ENCODE measurements at regions not wholly inside any gene's neighbourhood (a gene's known extent, or its start where the extent isn't known, plus 50 kb on each side); places are given as distances from the start of the nearest gene placed in this dataset.

GRCh38 chr2:181362561-181362960 is 94.6 kb upstream of the ITGA4 start:
- in situ Hi-C loops (cut with MboI; ENCODE audit: low pct_unique_long_range_greater_than_20kb, low sequenced_read_pairs): no loop called here
- DNase-seq: no peak

GRCh38 chr2:181363164-181363563 is 94.0 kb upstream of the ITGA4 start:
- no peak for DNase-seq
- in situ Hi-C loops (cut with MboI; ENCODE audit: low pct_unique_long_range_greater_than_20kb, low sequenced_read_pairs): no loop called here

- in situ Hi-C loops (cut with MboI; ENCODE audit: low pct_unique_long_range_greater_than_20kb, low sequenced_read_pairs): no loop called here
- no peak for DNase-seq
These were observed 92.6 kb upstream of the ITGA4 start for GRCh38 chr2:181364492-181365170.

- in situ Hi-C loops (cut with MboI; ENCODE audit: low pct_unique_long_range_greater_than_20kb, low sequenced_read_pairs): no loop called here
These were observed 90.5 kb upstream of the ITGA4 start for GRCh38 chr2:181366675-181367175.

GRCh38 chr2:181367411-181367810 is 89.8 kb upstream of the ITGA4 start:
- in situ Hi-C loops (cut with MboI; ENCODE audit: low pct_unique_long_range_greater_than_20kb, low sequenced_read_pairs): no loop called here
- no peak for DNase-seq

More at GRCh38 chr2:181366675-181367175, 90.5 kb upstream of the ITGA4 start:
- no peak for DNase-seq

GRCh38 chr2:181367906-181368435 is 89.2 kb upstream of the ITGA4 start:
- DNase-seq: no peak
- in situ Hi-C loops (cut with MboI; ENCODE audit: low pct_unique_long_range_greater_than_20kb, low sequenced_read_pairs): no loop called here

GRCh38 chr2:181370126-181370525 is 87.1 kb upstream of the ITGA4 start:
- no peak for DNase-seq
- in situ Hi-C loops (cut with MboI; ENCODE audit: low pct_unique_long_range_greater_than_20kb, low sequenced_read_pairs): no loop called here

- in situ Hi-C loops (cut with MboI; ENCODE audit: low pct_unique_long_range_greater_than_20kb, low sequenced_read_pairs): no loop called here
- DNase-seq: no peak
These were observed 86.0 kb upstream of the ITGA4 start for GRCh38 chr2:181371195-181371594.

- in situ Hi-C loops (cut with MboI; ENCODE audit: low pct_unique_long_range_greater_than_20kb, low sequenced_read_pairs): no loop called here
- peak; percentile 42 for DNase-seq
These were observed 85.2 kb upstream of the ITGA4 start for GRCh38 chr2:181371782-181372645.

GRCh38 chr2:181372646-181373040 is 84.5 kb upstream of the ITGA4 start:
- in situ Hi-C loops (cut with MboI; ENCODE audit: low pct_unique_long_range_greater_than_20kb, low sequenced_read_pairs): no loop called here
- DNase-seq: peak; percentile 67

GRCh38 chr2:181374781-181375675 is 82.2 kb upstream of the ITGA4 start:
- in situ Hi-C loops (cut with MboI; ENCODE audit: low pct_unique_long_range_greater_than_20kb, low sequenced_read_pairs): no loop called here
- DNase-seq: no peak

GRCh38 chr2:181376442-181376841 is 80.7 kb upstream of the ITGA4 start:
- in situ Hi-C loops (cut with MboI; ENCODE audit: low pct_unique_long_range_greater_than_20kb, low sequenced_read_pairs): no loop called here
- DNase-seq: no peak

- in situ Hi-C loops (cut with MboI; ENCODE audit: low pct_unique_long_range_greater_than_20kb, low sequenced_read_pairs): no loop called here
- DNase-seq: no peak
These were observed 80.2 kb upstream of the ITGA4 start for GRCh38 chr2:181376999-181377398.

GRCh38 chr2:181378491-181378890 is 78.7 kb upstream of the ITGA4 start:
- no peak for DNase-seq
- in situ Hi-C loops (cut with MboI; ENCODE audit: low pct_unique_long_range_greater_than_20kb, low sequenced_read_pairs): no loop called here

- in situ Hi-C loops (cut with MboI; ENCODE audit: low pct_unique_long_range_greater_than_20kb, low sequenced_read_pairs): no loop called here
- no peak for DNase-seq
These were observed 76.6 kb upstream of the ITGA4 start for GRCh38 chr2:181380581-181380980.

GRCh38 chr2:181384923-181385322 is 72.3 kb upstream of the ITGA4 start:
- no peak for DNase-seq
- in situ Hi-C loops (cut with MboI; ENCODE audit: low pct_unique_long_range_greater_than_20kb, low sequenced_read_pairs): no loop called here

GRCh38 chr2:181389524-181389923 is 67.7 kb upstream of the ITGA4 start:
- no peak for DNase-seq
- in situ Hi-C loops (cut with MboI; ENCODE audit: low pct_unique_long_range_greater_than_20kb, low sequenced_read_pairs): no loop called here

- DNase-seq: peak; percentile 77
These were observed 63.7 kb upstream of the ITGA4 start for GRCh38 chr2:181393472-181393871.

GRCh38 chr2:181394741-181395437 is 62.3 kb upstream of the ITGA4 start:
- peak; percentile 40 for DNase-seq

More at GRCh38 chr2:181393472-181393871, 63.7 kb upstream of the ITGA4 start:
- in situ Hi-C loops (cut with MboI; ENCODE audit: low pct_unique_long_range_greater_than_20kb, low sequenced_read_pairs): no loop called here

More at GRCh38 chr2:181394741-181395437, 62.3 kb upstream of the ITGA4 start:
- in situ Hi-C loops (cut with MboI; ENCODE audit: low pct_unique_long_range_greater_than_20kb, low sequenced_read_pairs): no loop called here
